ENCODE measurements at regions not wholly inside any gene's neighbourhood (a gene's known extent, or its start where the extent isn't known, plus 50 kb on each side); places are given as distances from the start of the nearest gene placed in this dataset.
"Not testable (repeated sequence)": the region's sequence is repeated elsewhere in the genome, so short reads cannot be mapped to it uniquely, and the experiment has no call there.

DNA sequence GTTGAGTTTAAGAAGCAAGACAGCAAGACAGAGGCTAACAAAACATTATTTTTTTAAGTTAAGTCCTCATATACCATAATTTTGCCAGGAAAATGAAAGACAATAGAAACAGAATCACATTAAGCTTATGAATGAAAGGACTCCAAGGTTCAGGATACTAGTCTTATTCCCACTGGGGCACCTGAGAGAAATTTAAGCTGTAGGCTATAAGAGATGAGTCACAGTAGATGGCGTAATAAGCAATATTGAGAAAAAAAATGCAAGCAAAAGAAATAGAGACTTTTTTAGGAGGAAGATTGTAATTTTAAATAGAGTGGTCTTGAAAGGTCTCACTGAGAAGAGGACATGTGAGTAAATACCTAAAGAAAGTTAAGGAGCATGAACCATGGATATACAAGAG, 57.1 kb upstream of the KIF2B start:
- Histone ChIP-seq H3K4me3 (ENCODE audit: severe bottlenecking) (no peak overlapping the region), H3K4me1 (ENCODE audit: insufficient read depth, poor library complexity, severe bottlenecking) (no peaks in the 10 kb centered on the region), H3K27ac (ENCODE audit: poor library complexity, severe bottlenecking) (no peak overlapping the region), H3K27me3 (ENCODE audit: insufficient read depth, poor library complexity, severe bottlenecking) (no peaks in the 10 kb centered on the region), H3K36me3 (ENCODE audit: low read depth) (no peaks in the 10 kb centered on the region), H3K9me3 (ENCODE audit: severe bottlenecking) (no peaks in the 10 kb centered on the region)
- ATAC-seq (ENCODE audit: low read depth): 0 out of 3 replicates have a peak, but pooled peaks have one; percentile 35
- TF ChIP-seq, protein P1, sequence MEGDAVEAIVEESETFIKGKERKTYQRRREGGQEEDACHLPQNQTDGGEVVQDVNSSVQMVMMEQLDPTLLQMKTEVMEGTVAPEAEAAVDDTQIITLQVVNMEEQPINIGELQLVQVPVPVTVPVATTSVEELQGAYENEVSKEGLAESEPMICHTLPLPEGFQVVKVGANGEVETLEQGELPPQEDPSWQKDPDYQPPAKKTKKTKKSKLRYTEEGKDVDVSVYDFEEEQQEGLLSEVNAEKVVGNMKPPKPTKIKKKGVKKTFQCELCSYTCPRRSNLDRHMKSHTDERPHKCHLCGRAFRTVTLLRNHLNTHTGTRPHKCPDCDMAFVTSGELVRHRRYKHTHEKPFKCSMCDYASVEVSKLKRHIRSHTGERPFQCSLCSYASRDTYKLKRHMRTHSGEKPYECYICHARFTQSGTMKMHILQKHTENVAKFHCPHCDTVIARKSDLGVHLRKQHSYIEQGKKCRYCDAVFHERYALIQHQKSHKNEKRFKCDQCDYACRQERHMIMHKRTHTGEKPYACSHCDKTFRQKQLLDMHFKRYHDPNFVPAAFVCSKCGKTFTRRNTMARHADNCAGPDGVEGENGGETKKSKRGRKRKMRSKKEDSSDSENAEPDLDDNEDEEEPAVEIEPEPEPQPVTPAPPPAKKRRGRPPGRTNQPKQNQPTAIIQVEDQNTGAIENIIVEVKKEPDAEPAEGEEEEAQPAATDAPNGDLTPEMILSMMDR (IDR thresholded peaks at IDR 0.05; ENCODE audit: poor library complexity, severe bottlenecking): no peak
- DNase-seq (ENCODE audit: low spot score): no peak

DNA sequence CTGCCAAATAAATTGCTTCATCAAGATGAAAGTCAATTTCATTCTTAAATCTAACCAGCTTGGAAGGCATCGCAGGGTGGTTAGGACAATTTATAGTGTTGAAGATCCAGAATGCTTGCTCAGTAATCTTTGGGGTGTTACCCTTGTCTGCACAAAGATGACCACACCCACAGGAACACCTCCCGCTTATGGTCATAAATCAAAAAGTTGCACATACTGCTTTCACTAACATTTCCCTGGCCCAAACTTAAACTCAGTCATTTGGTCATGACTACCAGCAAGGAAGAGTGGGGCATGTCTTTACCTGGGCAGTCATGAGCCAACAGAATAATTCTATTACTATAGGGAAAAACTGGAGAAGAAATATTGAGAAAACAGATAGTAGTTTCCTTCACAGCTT, 57.6 kb upstream of the KIF2B start:
- Histone ChIP-seq H3K4me3 (ENCODE audit: severe bottlenecking) (no peak overlapping the region), H3K36me3 (ENCODE audit: low read depth) (no peaks in the 10 kb centered on the region), H3K4me1 (ENCODE audit: insufficient read depth, poor library complexity, severe bottlenecking) (no peaks in the 10 kb centered on the region), H3K9me3 (ENCODE audit: severe bottlenecking) (no peaks in the 10 kb centered on the region), H3K27ac (ENCODE audit: poor library complexity, severe bottlenecking) (no peak overlapping the region), H3K27me3 (ENCODE audit: insufficient read depth, poor library complexity, severe bottlenecking) (no peaks in the 10 kb centered on the region)
- ATAC-seq (ENCODE audit: low read depth) (no peak), DNase-seq (ENCODE audit: low spot score) (no peak)
- TF ChIP-seq, protein P1 (IDR thresholded peaks at IDR 0.05; ENCODE audit: poor library complexity, severe bottlenecking): no peak

DNA sequence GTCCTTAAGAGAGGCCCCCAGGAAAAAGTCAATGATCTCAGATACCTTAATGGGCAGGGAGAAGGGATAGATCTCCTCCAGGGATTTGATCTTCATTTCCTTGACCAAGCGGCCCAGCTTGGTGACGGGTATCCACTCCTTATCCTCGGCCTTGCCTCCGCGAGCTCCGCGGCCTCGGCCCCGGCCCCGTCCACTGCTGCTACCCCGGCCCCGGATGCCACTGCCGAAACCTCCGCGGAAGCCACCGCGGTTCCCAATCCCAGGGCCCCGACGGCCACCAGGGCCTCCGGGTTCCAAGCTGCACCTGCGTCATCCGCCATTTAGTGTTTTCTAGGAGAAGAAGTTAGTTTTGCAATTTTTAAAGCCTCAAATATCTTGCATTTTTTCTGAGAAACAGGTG, 65.2 kb upstream of the KIF2B start:
- H3K4me3 ChIP-seq (ENCODE audit: severe bottlenecking): no peak overlapping the region
- TF ChIP-seq, protein P1 (IDR thresholded peaks at IDR 0.05; ENCODE audit: poor library complexity, severe bottlenecking): no peak
- H3K4me1 ChIP-seq (ENCODE audit: insufficient read depth, poor library complexity, severe bottlenecking): no peaks in the 10 kb centered on the region
- H3K36me3 ChIP-seq (ENCODE audit: low read depth): no peaks in the 10 kb centered on the region
- no peak for DNase-seq (ENCODE audit: low spot score)
- no peak for ATAC-seq (ENCODE audit: low read depth)
- H3K27ac ChIP-seq (ENCODE audit: poor library complexity, severe bottlenecking): no peak overlapping the region
- no peaks in the 10 kb centered on the region for H3K9me3 ChIP-seq (ENCODE audit: severe bottlenecking)
- peaks cover 9% of the 10 kb centered on the region for H3K27me3 ChIP-seq (ENCODE audit: insufficient read depth, poor library complexity, severe bottlenecking)

DNA sequence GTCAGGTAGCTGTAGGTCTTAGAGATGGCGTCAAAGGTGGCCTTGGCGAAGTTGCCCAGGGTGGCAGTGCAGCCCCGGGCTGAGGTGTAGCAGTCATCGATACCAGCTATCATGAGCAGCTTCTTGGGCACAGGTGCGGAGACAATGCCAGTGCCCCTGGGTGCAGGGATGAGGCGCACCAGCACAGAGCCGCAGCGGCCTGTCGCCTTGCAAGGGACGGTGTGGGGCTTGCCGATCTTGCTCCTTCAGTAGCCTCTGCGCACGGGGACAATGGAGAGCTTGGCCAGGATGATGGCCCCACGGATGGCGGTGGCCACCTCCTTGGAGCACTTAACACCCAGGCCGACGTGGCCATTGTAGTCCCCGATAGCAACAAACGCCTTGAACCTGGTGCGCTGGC, 65.6 kb upstream of the KIF2B start:
- H3K27ac ChIP-seq (ENCODE audit: poor library complexity, severe bottlenecking); H3K9me3 ChIP-seq (ENCODE audit: severe bottlenecking); DNase-seq (ENCODE audit: low spot score); H3K27me3 ChIP-seq (ENCODE audit: insufficient read depth, poor library complexity, severe bottlenecking); H3K4me1 ChIP-seq (ENCODE audit: insufficient read depth, poor library complexity, severe bottlenecking); H3K36me3 ChIP-seq (ENCODE audit: low read depth); H3K4me3 ChIP-seq (ENCODE audit: severe bottlenecking); ATAC-seq (ENCODE audit: low read depth): not testable (repeated sequence)

DNA sequence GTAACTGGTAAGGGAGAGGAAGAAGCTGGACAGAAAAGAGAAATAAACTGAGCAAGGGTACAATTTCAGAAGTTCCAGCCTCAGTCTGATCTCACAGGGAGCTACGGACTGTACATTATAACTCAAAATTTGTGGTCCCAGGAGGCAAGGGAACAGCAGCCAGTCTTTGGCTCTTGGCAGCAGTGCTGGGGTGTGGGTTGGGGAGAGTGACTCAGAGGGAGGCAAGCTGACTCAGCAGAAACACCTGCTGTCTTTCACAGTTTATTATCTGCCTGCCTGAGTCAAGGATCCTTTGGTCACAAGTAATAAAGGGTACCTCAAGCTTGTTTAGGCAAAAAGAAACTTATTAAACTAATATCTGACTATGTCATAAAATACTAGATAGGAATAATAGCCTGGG, 73.5 kb upstream of the KIF2B start:
- no peak for DNase-seq (ENCODE audit: low spot score)

DNA sequence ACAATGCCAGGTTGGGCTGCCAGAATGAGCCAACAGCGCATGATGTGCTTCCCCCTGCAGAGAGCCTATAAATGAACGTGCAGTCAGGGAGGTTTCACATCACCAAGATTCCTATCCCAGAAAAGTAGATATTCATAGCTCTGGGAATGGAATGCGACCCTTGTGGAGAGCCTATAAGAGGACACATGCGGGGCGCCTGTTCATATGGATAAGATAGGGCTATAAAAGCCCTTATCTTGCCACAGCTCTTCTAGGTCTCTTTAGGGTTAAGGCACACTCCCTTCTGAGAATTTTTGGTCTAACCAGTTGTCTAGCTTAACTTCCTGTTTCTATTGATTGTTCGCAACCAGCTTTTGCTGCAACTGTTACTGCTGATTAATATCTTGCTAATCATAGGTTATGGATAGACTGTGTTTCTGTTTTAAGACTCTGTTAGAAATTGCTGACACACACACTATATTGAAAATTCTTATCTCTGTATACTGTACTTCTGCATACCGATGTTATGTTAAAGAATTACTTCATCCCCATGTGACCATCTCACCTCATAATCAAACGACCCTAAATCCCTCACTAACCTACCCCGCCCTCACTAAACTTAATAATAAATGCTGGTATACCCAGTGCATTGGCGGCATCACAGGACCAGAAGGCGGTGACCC, 74.4 kb upstream of the KIF2B start:
- not testable (repeated sequence) for H3K27ac ChIP-seq (ENCODE audit: poor library complexity, severe bottlenecking); H3K36me3 ChIP-seq (ENCODE audit: low read depth); DNase-seq (ENCODE audit: low spot score); H3K4me1 ChIP-seq (ENCODE audit: insufficient read depth, poor library complexity, severe bottlenecking); H3K4me3 ChIP-seq (ENCODE audit: severe bottlenecking); ATAC-seq (ENCODE audit: low read depth); H3K9me3 ChIP-seq (ENCODE audit: severe bottlenecking)
- peaks cover 13% of the 10 kb centered on the region for H3K27me3 ChIP-seq (ENCODE audit: insufficient read depth, poor library complexity, severe bottlenecking)

More for the DNA sequence above, 73.5 kb upstream of the KIF2B start:
- Histone ChIP-seq H3K27ac (ENCODE audit: poor library complexity, severe bottlenecking) (no peak overlapping the region), H3K36me3 (ENCODE audit: low read depth) (no peaks in the 10 kb centered on the region), H3K4me1 (ENCODE audit: insufficient read depth, poor library complexity, severe bottlenecking) (no peaks in the 10 kb centered on the region), H3K9me3 (ENCODE audit: severe bottlenecking) (no peaks in the 10 kb centered on the region), H3K4me3 (ENCODE audit: severe bottlenecking) (no peak overlapping the region), H3K27me3 (ENCODE audit: insufficient read depth, poor library complexity, severe bottlenecking) (peaks cover 13% of the 10 kb centered on the region)
- ATAC-seq (ENCODE audit: low read depth): peak; percentile 72
- TF ChIP-seq, protein P1 (IDR thresholded peaks at IDR 0.05; ENCODE audit: poor library complexity, severe bottlenecking): no peak

All from RWPE2 (cell line).